C4-2B (cell line): ENCODE measurements at regions not wholly inside any gene's neighbourhood (a gene's known extent, or its start where the extent isn't known, plus 50 kb on each side); places are given as distances from the start of the nearest gene placed in this dataset.

ENCODE experiments used
- H3K27ac ChIP-seq: fragments of 450-650 bp; 2 replicates; pipeline ENCODE4 v1.5.1; 2017
- CTCF ChIP-seq: fragments of 450-650 bp; conservative IDR thresholded peaks from 2 replicates; pipeline ENCODE4 v1.5.1; 2017; ENCODE audit warnings: mild to moderate bottlenecking
- ZFX ChIP-seq: fragments of 450-650 bp; IDR thresholded peaks from 2 replicates; pipeline ENCODE4 v1.6.1; 2017

- H3K27ac ChIP-seq, result no peak overlapping the region
- no peak for TF ChIP-seq ZFX
- no peak for TF ChIP-seq CTCF
Observed at GRCh38 chr12:93107514-93108312, 178.6 kb upstream of the EEA1 start.

GRCh38 chr12:93108985-93109384 is 179.9 kb upstream of the EEA1 start:
- no peak overlapping the region for H3K27ac ChIP-seq
- TF ChIP-seq CTCF (no peak), ZFX (no peak)

GRCh38 chr12:93109551-93110203 is 180.6 kb upstream of the EEA1 start:
- no peak for TF ChIP-seq ZFX
- no peak for TF ChIP-seq CTCF
- no peak overlapping the region for H3K27ac ChIP-seq

GRCh38 chr12:93111773-93112172 is 182.7 kb upstream of the EEA1 start:
- TF ChIP-seq ZFX (no peak), CTCF (no peak)
- H3K27ac ChIP-seq, result no peak overlapping the region

- H3K27ac ChIP-seq, result no peak overlapping the region
- TF ChIP-seq CTCF (no peak), ZFX (no peak)
Observed at GRCh38 chr12:93113317-93114006, 184.4 kb upstream of the EEA1 start.

GRCh38 chr12:93115198-93115601 is 186.1 kb upstream of the EEA1 start:
- no peak overlapping the region for H3K27ac ChIP-seq
- TF ChIP-seq CTCF (no peak), ZFX (no peak)

GRCh38 chr12:93115646-93116045 is 186.6 kb upstream of the EEA1 start:
- TF ChIP-seq ZFX, result no peak
- TF ChIP-seq CTCF, result no peak
- no peak overlapping the region for H3K27ac ChIP-seq
